Upper lobe of right lung (tissue), 1 donor: ENCODE measurements at regions not wholly inside any gene's neighbourhood (a gene's known extent, or its start where the extent isn't known, plus 50 kb on each side); places are given as distances from the start of the nearest gene placed in this dataset.

ENCODE experiments used
- ATAC-seq: fragments of 200-7000 bp; cut with Tn5 transposase; one replicate; pipeline ENCODE4 v1.9.1; 2020; ENCODE audit warnings: mild to moderate bottlenecking, moderate library complexity
- DNase-seq: peaks from one replicate; pipeline ENCODE4 v3.0.0-alpha.2; 2020
- H3K27ac ChIP-seq: fragments of 200-600 bp; one replicate; pipeline ENCODE4 v1.8.0; 2022
- H3K27me3 ChIP-seq: fragments of 200-600 bp; one replicate; pipeline ENCODE4 v1.8.0; 2022; ENCODE audit warnings: mild to moderate bottlenecking
- H3K36me3 ChIP-seq: fragments of 200-600 bp; one replicate; pipeline ENCODE4 v1.8.0; 2022
- H3K4me1 ChIP-seq: fragments of 200-600 bp; one replicate; pipeline ENCODE4 v1.8.0; 2022
- H3K4me3 ChIP-seq: fragments of 200-600 bp; one replicate; pipeline ENCODE4 v1.8.0; 2022; ENCODE audit warnings: mild to moderate bottlenecking
- H3K9me3 ChIP-seq: fragments of 200-600 bp; one replicate; pipeline ENCODE4 v1.8.0; 2022
- intact Hi-C: fragments of 100-400 bp; cut with DNase I; formaldehyde crosslinking; loops from one replicate; pipeline ENCODE4 v1.11.0; 2022
- TF ChIP-seq, protein P1 (sequence below): fragments of 200-600 bp; IDR thresholded peaks from one replicate; pipeline ENCODE4 v1.8.0; 2022; ENCODE audit warnings: antibody characterized with exemption
- donor health status: DM: no; HTN: yes; CAD: no; lungs with severe emphysema.

DNA sequence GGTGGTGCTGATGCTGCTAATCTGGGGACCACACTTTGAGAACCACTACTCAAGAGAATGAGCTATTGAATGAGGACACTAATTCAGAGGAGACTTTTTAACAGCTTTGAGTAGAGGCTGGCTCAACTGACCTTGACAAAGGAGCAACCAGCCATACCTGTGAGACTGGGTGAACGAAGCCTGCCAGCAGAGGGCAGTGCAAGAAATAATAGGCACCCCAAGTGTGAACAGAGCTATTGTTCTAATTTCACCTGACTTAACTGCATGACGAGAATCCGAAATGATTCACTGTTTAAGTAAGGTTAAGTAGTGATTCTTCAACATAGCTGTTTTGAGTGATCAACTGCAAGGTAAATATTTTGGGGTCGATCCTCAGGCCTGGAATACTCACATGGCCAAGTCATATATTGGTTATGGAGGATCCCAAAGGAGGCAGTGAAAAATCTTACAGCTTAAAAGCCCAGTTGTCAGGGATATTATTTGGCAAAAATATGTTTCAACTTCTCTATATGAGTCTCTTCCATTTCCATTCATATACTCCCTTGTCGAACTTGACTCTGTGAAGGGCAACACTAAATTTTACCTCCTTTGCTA is 550.5 kb upstream of the MARCKS start:
- H3K27me3 ChIP-seq, result no peaks in the 10 kb centered on the region
- DNase-seq, result peak; percentile 68
- no peaks in the 10 kb centered on the region for H3K4me1 ChIP-seq
- TF ChIP-seq, protein P1, sequence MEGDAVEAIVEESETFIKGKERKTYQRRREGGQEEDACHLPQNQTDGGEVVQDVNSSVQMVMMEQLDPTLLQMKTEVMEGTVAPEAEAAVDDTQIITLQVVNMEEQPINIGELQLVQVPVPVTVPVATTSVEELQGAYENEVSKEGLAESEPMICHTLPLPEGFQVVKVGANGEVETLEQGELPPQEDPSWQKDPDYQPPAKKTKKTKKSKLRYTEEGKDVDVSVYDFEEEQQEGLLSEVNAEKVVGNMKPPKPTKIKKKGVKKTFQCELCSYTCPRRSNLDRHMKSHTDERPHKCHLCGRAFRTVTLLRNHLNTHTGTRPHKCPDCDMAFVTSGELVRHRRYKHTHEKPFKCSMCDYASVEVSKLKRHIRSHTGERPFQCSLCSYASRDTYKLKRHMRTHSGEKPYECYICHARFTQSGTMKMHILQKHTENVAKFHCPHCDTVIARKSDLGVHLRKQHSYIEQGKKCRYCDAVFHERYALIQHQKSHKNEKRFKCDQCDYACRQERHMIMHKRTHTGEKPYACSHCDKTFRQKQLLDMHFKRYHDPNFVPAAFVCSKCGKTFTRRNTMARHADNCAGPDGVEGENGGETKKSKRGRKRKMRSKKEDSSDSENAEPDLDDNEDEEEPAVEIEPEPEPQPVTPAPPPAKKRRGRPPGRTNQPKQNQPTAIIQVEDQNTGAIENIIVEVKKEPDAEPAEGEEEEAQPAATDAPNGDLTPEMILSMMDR, result peak; percentile 71
- H3K9me3 ChIP-seq, result no peaks in the 10 kb centered on the region
- intact Hi-C loops, result no loop called here
- no peak overlapping the region for H3K27ac ChIP-seq
- H3K36me3 ChIP-seq, result no peaks in the 10 kb centered on the region
- peak; percentile 93 for ATAC-seq
- no peak overlapping the region for H3K4me3 ChIP-seq

DNA sequence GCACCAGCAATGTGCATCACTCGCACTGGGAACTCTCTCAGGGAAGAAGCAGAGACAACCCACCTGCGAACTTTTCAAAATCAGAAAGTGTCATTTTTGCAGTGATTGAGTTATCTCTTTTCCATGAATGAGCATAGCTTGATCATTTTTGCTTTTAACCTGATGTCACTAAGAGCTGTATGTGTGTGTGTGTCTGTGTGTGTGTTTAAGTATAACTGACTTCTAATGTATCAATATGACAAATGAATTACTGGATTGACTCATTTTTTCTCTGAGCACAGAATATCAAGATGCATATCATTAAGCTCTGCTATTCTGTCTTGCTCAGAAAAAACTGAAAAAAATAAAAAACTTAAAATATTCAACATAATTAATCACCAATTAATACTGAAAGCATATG is 548.9 kb upstream of the MARCKS start:
- Histone ChIP-seq H3K9me3 (no peaks in the 10 kb centered on the region), H3K27ac (no peak overlapping the region), H3K4me3 (no peak overlapping the region), H3K36me3 (no peaks in the 10 kb centered on the region), H3K27me3 (no peaks in the 10 kb centered on the region), H3K4me1 (no peaks in the 10 kb centered on the region)
- TF ChIP-seq, protein P1, result no peak
- ATAC-seq, result no peak
- intact Hi-C loops, result no loop called here
- no peak for DNase-seq

DNA sequence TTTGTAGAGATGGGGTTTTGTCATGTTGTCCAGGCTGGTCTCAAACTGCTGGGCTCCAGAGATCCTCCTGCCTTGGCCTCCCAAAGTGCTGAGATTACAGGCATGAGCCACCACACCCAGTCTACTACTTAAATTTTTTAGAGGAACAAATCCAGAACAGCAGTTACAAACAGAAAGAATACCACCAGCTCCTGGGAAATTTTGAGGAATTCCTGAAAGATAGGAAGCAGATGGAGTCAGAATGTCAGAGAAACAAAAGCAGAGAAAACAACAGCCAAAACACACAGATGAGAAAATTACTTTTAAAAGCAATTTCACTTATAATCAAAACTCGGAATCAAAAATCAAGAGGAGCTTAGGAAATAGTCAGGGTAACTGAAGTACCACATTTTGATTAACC is 543.3 kb upstream of the MARCKS start:
- DNase-seq, result no peak
- TF ChIP-seq, protein P1, result no peak
- Histone ChIP-seq H3K4me1 (no peaks in the 10 kb centered on the region), H3K27ac (no peak overlapping the region), H3K4me3 (no peak overlapping the region), H3K36me3 (no peaks in the 10 kb centered on the region), H3K27me3 (no peaks in the 10 kb centered on the region), H3K9me3 (no peaks in the 10 kb centered on the region)
- no peak for ATAC-seq
- intact Hi-C loops, result no loop called here

DNA sequence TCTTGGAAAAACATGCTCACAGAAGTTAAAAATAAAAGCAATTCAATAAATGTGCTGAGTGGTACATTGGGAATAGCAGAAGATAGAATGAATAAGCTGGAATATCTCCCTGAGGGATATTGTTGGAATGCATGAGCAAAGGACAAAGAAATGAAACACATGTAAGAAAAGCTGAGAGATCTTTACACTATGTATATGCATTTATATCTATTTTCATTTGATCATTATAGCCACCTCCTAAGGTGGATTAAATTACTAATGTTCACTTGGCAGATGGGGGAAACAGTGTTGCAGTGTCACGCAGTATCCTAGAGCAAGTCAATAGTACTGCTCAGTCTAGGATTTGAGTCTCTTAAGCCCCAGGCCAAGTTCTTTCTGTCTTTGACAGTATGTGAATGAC is 542.0 kb upstream of the MARCKS start:
- DNase-seq (no peak), ATAC-seq (no peak)
- H3K36me3 ChIP-seq, result no peaks in the 10 kb centered on the region

DNA sequence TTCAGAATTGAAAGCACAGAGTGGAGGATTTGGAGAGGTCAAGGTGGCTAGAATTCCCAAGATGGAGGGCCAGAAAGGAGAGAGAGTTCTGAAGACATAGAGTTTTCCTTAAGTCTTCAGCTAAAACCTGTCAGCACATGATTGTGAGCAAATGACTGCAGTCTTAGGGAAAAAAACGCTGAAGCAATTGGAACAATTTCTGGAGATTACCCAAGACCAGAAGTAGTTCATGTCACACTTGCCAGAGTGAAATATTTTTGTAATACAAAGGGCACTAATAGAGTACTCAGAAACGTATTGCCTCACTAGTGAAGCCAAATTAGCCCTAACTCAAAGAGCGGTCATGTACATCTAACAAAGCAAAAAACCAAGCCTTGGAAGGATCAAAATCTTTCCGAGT is 541.3 kb upstream of the MARCKS start:
- TF ChIP-seq, protein P1, result no peak
- H3K27me3 ChIP-seq, result no peaks in the 10 kb centered on the region
- ATAC-seq (no peak), DNase-seq (no peak)
- no peaks in the 10 kb centered on the region for H3K4me1 ChIP-seq
- H3K9me3 ChIP-seq, result no peaks in the 10 kb centered on the region
- no peak overlapping the region for H3K4me3 ChIP-seq
- no peak overlapping the region for H3K27ac ChIP-seq
- intact Hi-C loops, result no loop called here
- H3K36me3 ChIP-seq, result no peaks in the 10 kb centered on the region

More for the DNA sequence above, 542.0 kb upstream of the MARCKS start:
- TF ChIP-seq, protein P1, result no peak
- H3K9me3 ChIP-seq, result no peaks in the 10 kb centered on the region
- no peaks in the 10 kb centered on the region for H3K4me1 ChIP-seq
- no peak overlapping the region for H3K4me3 ChIP-seq
- intact Hi-C loops, result no loop called here
- H3K27ac ChIP-seq, result no peak overlapping the region
- no peaks in the 10 kb centered on the region for H3K27me3 ChIP-seq

DNA sequence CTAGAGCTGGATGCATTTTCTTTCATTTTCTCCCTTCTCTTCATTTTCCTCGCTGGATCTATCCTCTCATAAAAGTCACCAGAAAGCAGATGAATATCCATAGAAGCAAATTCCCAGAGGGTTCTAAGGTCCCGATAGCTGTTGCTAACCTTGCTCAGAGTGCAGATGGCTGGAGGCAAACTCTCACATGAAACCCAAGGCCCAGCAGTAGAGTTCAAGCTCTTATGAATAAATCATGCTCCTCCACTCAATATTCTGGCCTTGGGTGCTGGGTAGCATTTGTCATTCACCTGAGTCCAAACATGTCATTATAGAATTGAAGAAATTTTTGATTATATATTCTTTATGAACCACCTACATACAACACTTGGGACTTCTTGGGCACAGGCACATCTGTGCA is 539.7 kb upstream of the MARCKS start:
- no peak overlapping the region for H3K27ac ChIP-seq
- H3K9me3 ChIP-seq, result no peaks in the 10 kb centered on the region
- H3K27me3 ChIP-seq, result no peaks in the 10 kb centered on the region
- intact Hi-C loops, result no loop called here
- H3K36me3 ChIP-seq, result no peaks in the 10 kb centered on the region
- H3K4me1 ChIP-seq, result no peaks in the 10 kb centered on the region
- no peak for ATAC-seq
- no peak overlapping the region for H3K4me3 ChIP-seq
- TF ChIP-seq, protein P1, result no peak
- DNase-seq, result no peak
